GM12874 (cell line): ENCODE measurements at regions not wholly inside any gene's neighbourhood (a gene's known extent, or its start where the extent isn't known, plus 50 kb on each side); places are given as distances from the start of the nearest gene placed in this dataset.

Source experiments
- CTCF ChIP-seq: IDR thresholded peaks from 2 replicates; pipeline ENCODE4 v1.5.1; 2011; ENCODE audit warnings: low read depth, mild to moderate bottlenecking, control low read depth, low read length, moderate library complexity; ENCODE audit not compliant: insufficient read depth

DNA sequence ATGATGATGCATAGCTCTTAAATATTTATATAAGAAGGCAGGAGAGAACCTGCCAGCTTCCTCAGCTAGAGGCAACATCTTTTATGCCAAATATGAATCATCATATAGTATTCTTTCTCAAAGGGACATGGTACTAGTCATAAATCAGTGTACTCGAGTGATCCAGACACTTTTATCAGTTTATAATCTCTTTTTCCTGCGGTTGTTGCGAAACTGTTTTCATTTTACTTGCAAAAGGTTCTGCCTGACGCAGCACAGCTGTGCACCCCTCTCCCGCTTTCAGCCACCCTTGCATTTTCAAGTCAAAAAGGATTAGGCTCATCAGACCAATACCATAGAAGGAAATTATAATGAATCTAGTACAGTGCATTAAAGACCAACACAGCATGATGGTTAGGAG is 332.3 kb upstream of the PRKCQ start:
- no peak for TF ChIP-seq CTCF

DNA sequence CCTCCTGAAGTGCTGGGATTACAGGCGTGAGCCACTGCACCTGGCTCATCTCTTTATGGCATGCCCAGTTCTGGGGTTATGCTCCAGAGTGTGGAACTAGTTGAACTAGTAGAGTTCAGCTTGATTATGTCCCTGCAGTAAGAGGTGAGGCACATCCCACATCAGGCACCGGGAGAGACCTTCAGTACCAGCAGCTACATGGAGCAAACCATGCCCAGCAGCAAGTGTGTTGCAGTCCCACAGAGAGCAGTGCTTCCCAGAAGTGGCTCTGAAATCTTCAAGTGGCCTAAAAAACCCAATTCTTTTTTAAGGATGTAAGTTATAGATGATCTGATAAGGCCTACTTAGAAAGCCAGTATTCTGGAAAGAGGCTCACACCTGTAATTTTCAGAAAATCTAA is 331.9 kb upstream of the PRKCQ start:
- TF ChIP-seq CTCF: no peak

DNA sequence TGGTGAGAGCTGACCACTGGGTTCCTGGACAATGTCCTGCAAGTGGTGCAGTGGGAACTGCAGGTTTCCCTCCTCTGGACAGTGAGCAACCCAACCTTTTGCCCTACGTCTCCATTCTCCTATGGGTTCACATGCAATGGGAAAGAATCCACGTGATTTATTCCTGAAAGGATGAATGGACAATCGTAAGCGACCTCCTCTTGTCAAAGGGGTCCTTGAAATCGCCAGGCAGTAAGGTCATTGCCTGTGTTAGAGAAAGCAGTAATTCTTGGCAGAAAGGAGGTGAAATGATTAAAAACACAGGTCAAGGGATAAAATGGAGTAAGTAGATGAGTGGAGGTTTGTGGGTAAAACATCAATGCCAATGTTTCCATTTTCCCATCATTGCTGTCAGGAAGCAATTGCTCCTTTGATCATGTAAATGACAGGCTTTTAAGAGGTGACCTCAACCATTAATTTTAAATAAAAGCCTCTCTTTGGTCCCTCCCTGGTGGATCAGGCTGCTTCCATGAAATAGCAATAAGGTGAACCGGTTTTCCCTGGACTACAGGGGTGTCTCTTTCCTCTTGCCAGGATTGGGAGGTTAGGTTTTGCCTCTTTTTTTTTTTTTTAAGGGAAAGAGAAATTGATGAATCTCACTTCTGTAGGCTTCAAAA is 330.0 kb upstream of the PRKCQ start:
- TF ChIP-seq CTCF: no peak

DNA sequence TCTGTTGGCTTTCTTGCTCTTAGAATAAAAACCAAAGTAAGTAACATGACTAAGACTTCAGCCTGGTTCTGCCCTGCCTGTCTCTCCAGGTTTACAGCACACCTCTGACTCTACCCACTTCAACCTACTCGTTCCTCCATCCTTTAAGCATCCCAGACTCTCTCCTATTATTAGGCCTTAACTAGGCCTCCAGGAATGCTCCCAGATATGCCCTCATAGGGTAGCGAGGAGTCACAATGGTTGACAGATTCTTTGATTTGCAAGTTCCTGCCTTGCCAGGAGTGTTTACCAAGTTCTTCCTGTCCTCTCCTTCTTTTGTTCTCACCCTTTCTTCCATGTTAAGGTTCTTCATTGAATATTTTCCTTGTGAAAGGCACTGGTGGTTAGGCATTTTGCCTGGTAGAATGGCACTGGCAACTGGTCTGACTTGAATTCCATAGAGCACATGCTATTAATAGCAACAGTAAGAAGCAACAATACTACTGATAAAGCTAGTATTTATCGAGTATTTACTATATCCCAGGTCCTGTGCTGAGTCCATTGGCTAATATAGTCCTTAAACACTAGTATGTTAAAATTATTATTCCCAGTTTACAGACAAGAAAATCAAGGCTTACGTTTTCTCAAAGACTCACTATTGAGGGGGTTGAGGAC is 327.9 kb upstream of the PRKCQ start:
- no peak for TF ChIP-seq CTCF

- no peak for TF ChIP-seq CTCF
Measured at GRCh38 chr10:6894405-6894804, 314.3 kb upstream of the PRKCQ start.

- no peak for TF ChIP-seq CTCF
Measured at GRCh38 chr10:6892864-6893263, 312.8 kb upstream of the PRKCQ start.

- TF ChIP-seq CTCF: no peak
Measured at GRCh38 chr10:6891924-6892323, 311.8 kb upstream of the PRKCQ start.
